Aorta (tissue), 5 donors: ENCODE measurements at regions not wholly inside any gene's neighbourhood (a gene's known extent, or its start where the extent isn't known, plus 50 kb on each side); places are given as distances from the start of the nearest gene placed in this dataset.

ENCODE experiments used
- ATAC-seq: fragments of 200-7000 bp; cut with Tn5 transposase; one replicate; pipeline ENCODE4 v1.9.1; 2022; ENCODE audit warnings: moderate library complexity; ENCODE audit not compliant: low FRiP score
- DNase-seq, 2 donors: peaks; one replicate each; pipeline ENCODE4 v3.0.0-alpha.2; 2020
- H3K27ac ChIP-seq, 2 donors: one replicate each; pipeline ENCODE4 v1.5.1; 2013; ENCODE audit warnings: low read length in 2 of 2, mild to moderate bottlenecking in 2 of 2, moderate library complexity in 2 of 2, control low read depth in 1 of 2, inconsistent platforms in 1 of 2, low read depth in 1 of 2
- H3K27me3 ChIP-seq, 2 donors: one replicate each; pipeline ENCODE4 v1.6.1; 2013; ENCODE audit warnings: control low read depth in 1 of 2, low read length in 1 of 2, mild to moderate bottlenecking in 1 of 2, moderate library complexity in 1 of 2; ENCODE audit not compliant: insufficient read depth in 2 of 2, control insufficient read depth in 1 of 2
- H3K36me3 ChIP-seq, 2 donors: one replicate each; pipeline ENCODE4 v1.6.1; 2013; ENCODE audit warnings: control low read depth in 1 of 2, low read length in 1 of 2, mild to moderate bottlenecking in 1 of 2; ENCODE audit not compliant: insufficient read depth in 2 of 2, control insufficient read depth in 1 of 2
- H3K4me1 ChIP-seq, 2 donors: one replicate each; pipeline ENCODE4 v1.6.1; 2013; ENCODE audit warnings: low read length in 2 of 2, control low read depth in 1 of 2, mild to moderate bottlenecking in 1 of 2, moderate library complexity in 1 of 2; ENCODE audit not compliant: insufficient read depth in 2 of 2, control insufficient read depth in 1 of 2
- H3K4me3 ChIP-seq, 2 donors: one replicate each; pipeline ENCODE4 v1.5.1; 2013; ENCODE audit warnings: low read length in 2 of 2, control low read depth in 1 of 2, mild to moderate bottlenecking in 1 of 2
- H3K9me3 ChIP-seq: one replicate; pipeline ENCODE4 v1.6.1; 2013; ENCODE audit warnings: mild to moderate bottlenecking, low read length; ENCODE audit not compliant: control insufficient read depth
- WGBS, 2 donors: extraction: QIAGEN DNeasy Blood & Tissue Kit; methylation state at CpG; one replicate each; pipeline ENCODE4 v1.1.7; 2013; 5-methylcytosine and 5-hydroxymethylcytosine counted together
- intact Hi-C, 2 donors: fragments of 100-400 bp; cut with DNase I; formaldehyde crosslinking; loops; one replicate each; pipeline versions ENCODE4 v1.14.2 to v1.15.0; 2022
- donor health status: healthy with polysubstance abuse.
- donor health status: Bipolar disorder and iron deficiency.
- donor health status: DM: no; HTN: no; CAD: no.
- donor health status: DM: no; HTN: no; CAD: no.
- donor health status: DM: yes; HTN: yes; CAD: no.

DNA sequence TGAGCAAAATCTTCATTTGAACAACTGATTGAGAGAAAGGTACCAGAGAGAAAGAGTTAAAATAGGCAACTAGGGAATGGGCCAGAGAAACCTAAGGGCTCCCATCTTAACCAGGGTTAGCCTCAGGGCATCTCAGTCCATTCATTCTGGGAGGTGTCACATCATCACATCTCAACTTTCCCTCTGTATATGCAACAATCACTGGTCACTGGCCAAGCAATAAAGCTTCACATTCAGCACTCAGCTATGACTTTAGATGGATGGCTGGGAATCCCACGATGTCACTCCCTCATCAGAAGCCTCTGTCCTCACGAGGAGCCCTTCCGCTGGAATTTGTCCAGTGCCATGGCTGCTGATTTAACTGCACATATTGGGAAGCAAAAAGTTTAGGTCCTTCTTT is 172.1 kb upstream of the MGMT start:
- ATAC-seq (no peak), DNase-seq (no peak)
- no peaks in the 10 kb centered on the region for H3K4me1 ChIP-seq
- intact Hi-C loops, result no loop called here
- H3K4me3 ChIP-seq, result no peak overlapping the region
- WGBS, 2 donors, result 67 to 68% methylated on average over 3 of the region's 3 CpGs
- H3K27ac ChIP-seq, result no peak overlapping the region
- no peaks in the 10 kb centered on the region for H3K27me3 ChIP-seq
- H3K9me3 ChIP-seq, result peaks cover 1% of the 10 kb centered on the region
- no peaks in the 10 kb centered on the region for H3K36me3 ChIP-seq

DNA sequence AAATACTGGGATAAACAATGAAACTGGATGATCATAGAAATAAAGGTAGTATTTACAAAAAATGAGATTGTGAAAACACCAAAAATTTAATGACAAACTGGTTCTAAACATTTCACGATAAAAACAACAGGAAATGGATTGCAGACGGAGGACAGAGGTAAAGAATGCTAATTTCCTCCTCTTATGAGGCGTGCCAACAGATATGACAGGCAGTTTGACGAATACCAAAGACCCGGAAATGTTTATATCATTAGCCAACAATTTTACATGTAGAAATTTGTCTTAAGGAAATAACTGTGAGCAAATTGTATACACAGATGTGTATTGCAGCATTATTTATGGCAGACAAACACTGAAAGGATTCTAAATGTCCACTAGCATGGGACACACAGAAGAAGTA is 162.0 kb upstream of the MGMT start:
- Histone ChIP-seq H3K4me3 (no peak overlapping the region), H3K4me1 (peaks cover 0 to 6% of the 10 kb centered on the region in 2 donors), H3K36me3 (no peaks in the 10 kb centered on the region), H3K27ac (no peak overlapping the region), H3K27me3 (no peaks in the 10 kb centered on the region), H3K9me3 (peaks cover 2% of the 10 kb centered on the region)
- ATAC-seq (no peak), DNase-seq (no peak)
- 14 to 17% methylated on average over 5 of the region's 5 CpGs for WGBS, 2 donors
- intact Hi-C loops, result no loop called here

DNA sequence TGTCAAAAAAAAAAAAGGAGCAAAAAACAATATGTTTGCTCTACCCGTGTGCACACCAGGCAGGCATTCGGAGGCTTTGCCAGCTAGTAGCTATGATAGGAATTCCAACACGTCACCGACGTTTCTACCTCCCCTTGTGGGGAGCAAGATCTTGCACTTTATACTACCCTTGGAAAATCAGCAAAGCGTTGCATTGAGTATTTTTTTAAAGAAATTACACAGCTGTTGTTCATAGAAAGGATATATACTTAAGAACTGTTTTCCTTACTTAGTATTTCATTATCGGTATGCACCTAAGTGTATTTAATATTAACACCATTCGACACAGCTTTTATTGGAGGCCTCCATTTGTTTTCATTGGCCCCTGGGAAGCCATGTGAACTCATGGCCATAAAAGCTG is 159.9 kb upstream of the MGMT start:
- intact Hi-C loops, result no loop called here
- peaks cover 2% of the 10 kb centered on the region for H3K9me3 ChIP-seq
- 4 to 11% methylated on average over 8 of the region's 8 CpGs for WGBS, 2 donors

DNA sequence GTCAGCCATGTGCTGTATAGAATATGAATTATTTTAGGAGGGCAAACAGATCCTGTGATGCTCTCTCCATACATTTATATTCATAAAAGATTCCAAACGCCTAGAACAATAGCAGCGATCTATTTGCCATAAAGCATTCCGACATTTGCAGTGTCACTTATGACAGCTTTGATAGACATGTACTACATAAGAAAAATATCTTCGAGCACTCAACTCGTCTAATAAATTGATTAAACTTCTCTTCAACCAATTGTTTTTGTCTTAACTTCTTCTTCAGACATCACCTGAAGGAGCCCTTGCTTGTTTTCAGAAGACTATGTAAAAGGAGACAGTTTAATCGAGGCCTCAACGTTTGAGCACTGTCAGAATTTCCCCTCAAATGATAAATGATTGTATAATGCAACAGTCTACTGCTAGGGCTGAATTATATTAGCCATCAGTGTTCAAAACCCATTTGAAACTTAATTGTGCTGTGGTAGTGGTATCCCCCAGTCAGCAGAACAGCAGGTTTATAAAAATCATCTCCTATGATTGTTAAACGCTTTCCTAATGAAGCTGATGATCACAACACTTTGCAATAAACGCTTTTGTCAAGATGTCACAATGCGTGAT is 158.0 kb upstream of the MGMT start:
- ATAC-seq, result no peak
- H3K4me1 ChIP-seq, result peaks cover 0 to 6% of the 10 kb centered on the region in 2 donors
- H3K4me3 ChIP-seq, result no peak overlapping the region
- H3K27ac ChIP-seq, result no peak overlapping the region
- H3K36me3 ChIP-seq, result no peaks in the 10 kb centered on the region
- intact Hi-C loops, result no loop called here
- WGBS, 2 donors, result 81 to 82% methylated on average over 10 of the region's 10 CpGs
- no peaks in the 10 kb centered on the region for H3K9me3 ChIP-seq
- no peaks in the 10 kb centered on the region for H3K27me3 ChIP-seq
- no peak for DNase-seq

More for the DNA sequence above, 159.9 kb upstream of the MGMT start:
- Histone ChIP-seq H3K27me3 (no peaks in the 10 kb centered on the region), H3K36me3 (no peaks in the 10 kb centered on the region), H3K4me3 (no peak overlapping the region), H3K4me1 (peaks cover 0 to 6% of the 10 kb centered on the region in 2 donors), H3K27ac (no peak overlapping the region)
- no peak for DNase-seq
- ATAC-seq, result no peak

DNA sequence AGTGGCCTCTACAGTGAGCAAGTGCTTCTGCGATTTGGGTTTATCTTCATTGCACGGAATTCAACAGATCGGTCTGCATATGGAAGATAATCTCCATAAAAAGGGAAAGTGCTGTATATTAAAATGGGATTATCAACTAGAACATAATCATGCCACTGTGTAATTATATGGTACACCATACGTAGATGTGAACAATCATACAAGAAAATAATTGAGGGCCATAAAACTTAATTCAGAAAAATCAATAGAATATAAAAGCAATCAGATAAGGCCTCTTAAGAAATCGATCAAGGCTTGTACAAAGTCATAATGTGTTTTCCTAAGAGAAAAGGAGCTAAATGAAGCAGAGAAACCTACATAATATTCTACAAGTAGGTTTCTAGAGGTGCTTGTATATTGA is 157.5 kb upstream of the MGMT start:
- ATAC-seq, result no peak
- 94 to 96% methylated on average over 5 of the region's 5 CpGs for WGBS, 2 donors

DNA sequence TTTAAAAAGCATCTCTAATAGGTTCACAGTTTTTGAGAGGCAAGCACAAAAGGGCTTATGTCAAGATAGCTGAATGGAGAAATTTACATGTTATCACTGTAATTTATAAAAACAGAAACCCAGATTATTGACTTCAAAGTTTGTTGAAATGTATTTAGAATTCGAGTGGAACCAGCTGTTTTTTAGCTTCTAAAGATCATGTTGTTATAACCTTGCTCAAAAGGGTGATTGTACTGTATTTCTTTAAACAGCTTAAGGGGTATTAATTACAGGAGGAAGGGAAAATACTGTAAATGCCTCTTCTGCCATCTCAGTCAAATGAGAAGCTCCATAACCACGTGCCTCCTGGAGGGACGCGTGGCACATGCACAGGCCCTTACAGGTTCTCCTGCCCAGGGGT is 156.2 kb upstream of the MGMT start:
- intact Hi-C loops, result no loop called here

More for the DNA sequence above, 157.5 kb upstream of the MGMT start:
- H3K9me3 ChIP-seq, result no peaks in the 10 kb centered on the region
- peaks cover 0 to 6% of the 10 kb centered on the region in 2 donors for H3K4me1 ChIP-seq
- no peak overlapping the region for H3K4me3 ChIP-seq
- H3K27ac ChIP-seq, result no peak overlapping the region
- no peaks in the 10 kb centered on the region for H3K36me3 ChIP-seq
- no peak for DNase-seq
- no peaks in the 10 kb centered on the region for H3K27me3 ChIP-seq
- intact Hi-C loops, result no loop called here

DNA sequence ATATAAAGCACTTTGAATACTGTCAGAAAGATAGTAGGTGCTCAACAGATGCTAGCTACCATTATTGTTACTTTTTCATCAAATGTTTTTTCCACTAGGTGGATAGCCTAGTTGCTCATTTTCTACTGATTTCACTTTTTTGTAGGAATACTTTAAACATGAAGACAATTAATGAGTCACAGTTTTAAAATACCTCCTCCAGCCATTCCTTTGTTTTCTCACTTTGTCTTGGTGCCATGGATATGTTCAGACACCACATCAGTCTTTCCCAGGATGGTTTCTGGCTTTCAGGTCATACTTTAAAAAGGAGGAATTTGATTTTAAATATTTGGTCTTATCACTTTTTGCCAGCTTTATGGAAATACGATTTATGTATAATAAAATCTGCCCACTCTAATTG is 147.1 kb upstream of the MGMT start:
- H3K9me3 ChIP-seq, result peaks cover 8% of the 10 kb centered on the region
- H3K4me1 ChIP-seq, result no peaks in the 10 kb centered on the region
- ATAC-seq (no peak), DNase-seq (no peak)
- intact Hi-C loops, result no loop called here
- H3K36me3 ChIP-seq, result no peaks in the 10 kb centered on the region
- no peak overlapping the region for H3K27ac ChIP-seq
- peaks cover 0 to 2% of the 10 kb centered on the region in 2 donors for H3K27me3 ChIP-seq
- H3K4me3 ChIP-seq, result no peak overlapping the region
- 53 to 57% methylated on average over 1 of the region's 1 CpG for WGBS, 2 donors

More for the DNA sequence above, 156.2 kb upstream of the MGMT start:
- WGBS, 2 donors, result 57% methylated on average over 4 of the region's 4 CpGs
- ATAC-seq (no peak), DNase-seq (no peak)
- Histone ChIP-seq H3K4me1 (peaks cover 0 to 6% of the 10 kb centered on the region in 2 donors), H3K4me3 (no peak overlapping the region), H3K9me3 (peaks cover 3% of the 10 kb centered on the region), H3K36me3 (no peaks in the 10 kb centered on the region), H3K27me3 (peaks cover 0 to 2% of the 10 kb centered on the region in 2 donors), H3K27ac (no peak overlapping the region)

DNA sequence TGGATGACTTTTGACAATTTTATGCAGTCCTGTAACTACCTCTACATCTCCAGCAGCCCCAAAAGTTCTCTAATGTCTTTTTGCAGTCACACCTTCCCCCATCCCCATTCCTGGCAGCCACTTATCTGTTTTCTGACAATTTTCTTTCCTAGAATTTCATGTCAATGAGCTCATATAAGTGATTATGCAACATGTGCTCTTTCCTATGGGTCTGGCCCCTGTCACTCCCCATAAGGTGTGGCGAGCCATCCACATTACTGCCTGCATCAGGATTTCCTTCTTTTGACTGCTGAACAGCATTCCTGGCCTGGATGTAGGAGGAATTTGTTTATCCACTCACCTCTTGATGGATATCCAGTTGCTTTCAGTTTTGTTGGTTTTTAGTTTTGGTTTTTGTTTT is 146.7 kb upstream of the MGMT start:
- Histone ChIP-seq H3K4me3 (no peak overlapping the region), H3K9me3 (peaks cover 8% of the 10 kb centered on the region), H3K27ac (no peak overlapping the region), H3K27me3 (peaks cover 0 to 2% of the 10 kb centered on the region in 2 donors), H3K36me3 (no peaks in the 10 kb centered on the region), H3K4me1 (no peaks in the 10 kb centered on the region)
- 93 to 97% methylated on average over 1 of the region's 1 CpG for WGBS, 2 donors
- ATAC-seq (no peak), DNase-seq (no peak)
- intact Hi-C loops, result no loop called here

DNA sequence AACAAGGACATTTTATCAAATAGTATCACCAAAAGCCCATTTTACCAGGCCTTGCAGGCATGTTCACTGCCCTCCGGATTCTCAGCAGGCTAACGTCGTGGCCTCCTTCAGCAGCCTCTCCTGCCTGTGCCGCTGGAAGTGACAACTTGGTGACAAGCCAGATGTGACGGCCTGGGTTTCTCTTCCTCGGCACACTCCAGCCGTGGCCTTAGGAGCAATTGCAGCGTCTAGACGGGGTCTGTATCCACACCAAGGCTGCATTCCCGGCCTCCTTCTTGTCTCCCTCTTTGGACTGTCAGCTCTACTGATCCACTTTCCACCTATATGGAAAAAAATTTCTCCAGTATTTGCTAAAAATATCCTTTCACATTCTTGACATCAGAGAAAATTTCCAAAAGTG is 145.3 kb upstream of the MGMT start:
- Histone ChIP-seq H3K27ac (no peak overlapping the region), H3K27me3 (no peaks in the 10 kb centered on the region), H3K4me3 (no peak overlapping the region), H3K4me1 (no peaks in the 10 kb centered on the region), H3K36me3 (no peaks in the 10 kb centered on the region), H3K9me3 (peaks cover 4% of the 10 kb centered on the region)
- DNase-seq (no peak), ATAC-seq (no peak)
- intact Hi-C loops, result no loop called here
- WGBS, 2 donors, result 38 to 56% methylated on average over 10 of the region's 10 CpGs
